Progenitor cell of endocrine pancreas (in vitro differentiated cells): ENCODE measurements at regions not wholly inside any gene's neighbourhood (a gene's known extent, or its start where the extent isn't known, plus 50 kb on each side); places are given as distances from the start of the nearest gene placed in this dataset.

Experiments used
- DNase-seq: peaks from one replicate; pipeline ENCODE4 v3.0.0; 2021; ENCODE audit warnings: low spot score; ENCODE audit not compliant: unreplicated experiment
- H3K27ac Mint-ChIP-seq: 2 replicates; pipeline ENCODE4 v1.8.0; 2021; ENCODE audit warnings: mild to moderate bottlenecking, moderate library complexity, mixed read lengths
- H3K27me3 Mint-ChIP-seq: 2 replicates; pipeline ENCODE4 v1.8.0; 2021; ENCODE audit warnings: mixed read lengths
- H3K36me3 Mint-ChIP-seq: 2 replicates; pipeline ENCODE4 v1.8.0; 2022; ENCODE audit warnings: mixed read lengths; ENCODE audit not compliant: insufficient read depth
- H3K4me1 Mint-ChIP-seq: 2 replicates; pipeline ENCODE4 v1.8.0; 2021; ENCODE audit warnings: low read depth, mixed read lengths
- H3K4me3 Mint-ChIP-seq: 2 replicates; pipeline ENCODE4 v1.8.0; 2021; ENCODE audit warnings: low read depth, mild to moderate bottlenecking, moderate library complexity, mixed read lengths
- H3K9me3 Mint-ChIP-seq: 2 replicates; pipeline ENCODE4 v1.8.0; 2021; ENCODE audit warnings: low read depth, mixed read lengths
- CTCF ChIP-seq: fragments of 200-600 bp; sonication (generic); IDR thresholded peaks from one replicate; pipeline ENCODE4 v1.5.0; 2021; ENCODE audit warnings: antibody characterized with exemption, mild to moderate bottlenecking; ENCODE audit not compliant: unreplicated experiment

DNA sequence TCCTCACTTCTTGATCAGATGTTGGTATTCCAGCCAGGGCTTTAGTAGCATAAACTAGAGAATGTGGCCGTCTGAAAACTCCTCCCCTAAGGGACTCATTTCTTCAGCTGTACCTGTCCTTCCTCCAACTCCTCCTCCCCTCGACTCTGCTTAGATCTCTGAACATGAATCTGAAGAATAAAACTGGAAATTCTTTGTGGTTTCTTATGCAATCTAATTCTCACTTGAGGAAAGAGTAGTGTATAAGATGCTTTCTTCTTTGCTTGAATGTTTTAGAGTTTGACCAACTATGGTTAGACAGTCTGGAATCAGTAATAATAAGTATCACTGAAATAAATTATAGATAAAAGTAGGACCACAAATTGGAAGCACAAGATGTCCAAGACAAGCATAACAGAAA is 128.5 kb downstream of the LRRC70 start:
- Mint-ChIP-seq H3K4me1 (no peaks in the 10 kb centered on the region), H3K27me3 (no peaks in the 10 kb centered on the region), H3K9me3 (peaks cover 12% of the 10 kb centered on the region), H3K4me3 (no peak overlapping the region), H3K27ac (no peak overlapping the region), H3K36me3 (peaks cover 3% of the 10 kb centered on the region)
- DNase-seq = no peak
- TF ChIP-seq CTCF = no peak

GRCh38 chr5:62705022-62705421 is 126.4 kb downstream of the LRRC70 start:
- no peak for TF ChIP-seq CTCF
- H3K9me3 Mint-ChIP-seq = peaks cover 12% of the 10 kb centered on the region

DNA sequence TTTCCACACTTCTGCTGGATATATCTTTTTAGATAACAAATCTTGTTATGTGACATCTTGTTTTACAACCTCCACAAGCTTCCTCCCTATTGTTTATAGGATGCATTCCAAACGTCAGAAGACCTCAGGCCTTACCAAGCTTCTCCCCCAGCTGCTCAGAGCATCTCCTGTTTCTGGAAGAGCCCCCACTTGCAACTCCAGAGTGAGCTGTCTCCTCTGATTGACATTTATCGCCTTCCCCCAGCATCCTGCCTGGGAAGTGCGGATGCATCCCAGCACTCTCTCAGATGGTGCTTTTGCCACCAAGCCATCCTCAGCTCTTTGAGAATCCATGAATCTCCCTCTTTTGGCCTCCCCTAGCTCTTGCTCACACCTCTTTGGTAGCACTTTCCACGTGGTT is 123.5 kb downstream of the LRRC70 start:
- TF ChIP-seq CTCF = no peak
- Mint-ChIP-seq H3K4me1 (no peaks in the 10 kb centered on the region), H3K27me3 (no peaks in the 10 kb centered on the region), H3K36me3 (no peaks in the 10 kb centered on the region), H3K4me3 (no peak overlapping the region), H3K9me3 (peaks cover 4% of the 10 kb centered on the region), H3K27ac (no peak overlapping the region)
- no peak for DNase-seq

More at GRCh38 chr5:62705022-62705421, 126.4 kb downstream of the LRRC70 start:
- Mint-ChIP-seq H3K4me3 (no peak overlapping the region), H3K27ac (no peak overlapping the region), H3K36me3 (peaks cover 3% of the 10 kb centered on the region), H3K27me3 (no peaks in the 10 kb centered on the region), H3K4me1 (no peaks in the 10 kb centered on the region)
- DNase-seq = no peak

GRCh38 chr5:62701036-62701435 is 122.4 kb downstream of the LRRC70 start:
- H3K36me3 Mint-ChIP-seq = no peaks in the 10 kb centered on the region
- no peak for DNase-seq
- H3K4me3 Mint-ChIP-seq = no peak overlapping the region
- peaks cover 3% of the 10 kb centered on the region for H3K9me3 Mint-ChIP-seq
- TF ChIP-seq CTCF = no peak
- H3K4me1 Mint-ChIP-seq = no peaks in the 10 kb centered on the region
- H3K27ac Mint-ChIP-seq = no peak overlapping the region
- H3K27me3 Mint-ChIP-seq = no peaks in the 10 kb centered on the region

- Mint-ChIP-seq H3K4me3 (no peak overlapping the region), H3K27me3 (no peaks in the 10 kb centered on the region), H3K27ac (no peak overlapping the region), H3K9me3 (peaks cover 3% of the 10 kb centered on the region), H3K36me3 (no peaks in the 10 kb centered on the region), H3K4me1 (no peaks in the 10 kb centered on the region)
- TF ChIP-seq CTCF = no peak
- no peak for DNase-seq
Measured at GRCh38 chr5:62698756-62699155, 120.1 kb downstream of the LRRC70 start.
